ENCODE measurements at regions not wholly inside any gene's neighbourhood (a gene's known extent, or its start where the extent isn't known, plus 50 kb on each side); places are given as distances from the start of the nearest gene placed in this dataset.

- TF ChIP-seq EZH2 (IDR thresholded peaks at IDR 0.05) (no peak), POLR2AphosphoS5 (IDR thresholded peaks at IDR 0.05; ENCODE audit: borderline replicate concordance, low read depth, low read length) (no peak), FOXP2 (optimal IDR thresholded peaks at IDR 0.05; ENCODE audit: control extremely low read depth, extremely low read length, insufficient read depth) (no peak)
Observed at GRCh38 chr1:239775466-239775865, 316.2 kb upstream of the FMN2 start.

Measured in SK-N-MC (cell line).